ENCODE measurements at regions not wholly inside any gene's neighbourhood (a gene's known extent, or its start where the extent isn't known, plus 50 kb on each side); places are given as distances from the start of the nearest gene placed in this dataset.

GRCh38 chr6:95364016-95364604 is 213.2 kb upstream of the MANEA start:
- ChIA-PET POLR2A (no interaction called here), CTCF (interaction anchor here (0.7 to 2.0 kb wide), 6 partner anchors 12 to 1674 kb away, joined by 3 to 7 read pairs (median 3); no protein-coding TSS in a partner anchor)
- Histone ChIP-seq H3K27ac (ENCODE audit: low read depth in 2 of 2, low read length in 1 of 2) (no peak overlapping the region), H3K9me3 (no peaks in the 10 kb centered on the region), H3F3A (replicated peaks; ENCODE audit: insufficient read depth) (no peaks in the 10 kb centered on the region), H4K20me1 (ENCODE audit: insufficient read depth) (no peaks in the 10 kb centered on the region), H2AFZ (ENCODE audit: low read depth) (no peak overlapping the region), H3K9ac (no peak overlapping the region), H3K4me3 (ENCODE audit: low read depth in 2 of 2, low read length in 1 of 2) (no peak overlapping the region), H3K9me2 (no peaks in the 10 kb centered on the region), H3K4me2 (no peak overlapping the region), H3K4me1 (ENCODE audit: control insufficient read depth in 1 of 2, insufficient read depth in 2 of 2, low read depth in 1 of 2, low read length in 1 of 2) (no peaks in the 10 kb centered on the region), H3K79me2 (ENCODE audit: insufficient read depth) (no peaks in the 10 kb centered on the region), H3K36me3 (replicated peaks in 1 of 2; ENCODE audit: control insufficient read depth in 1 of 2, insufficient read depth in 2 of 2, low read length in 1 of 2) (no peaks in the 10 kb centered on the region), H3K27me3 (ENCODE audit: insufficient read depth) (no peaks in the 10 kb centered on the region)
- 52% methylated on average over 4 of the region's 4 CpGs for WGBS (ENCODE audit: low lambda C conversion rate)
- TF ChIP-seq CTCF (IDR thresholded peaks at IDR 0.05) (peak; percentile 63), MEF2A (IDR thresholded peaks at IDR 0.05; ENCODE audit: borderline replicate concordance, low read depth) (no peak), SMC3 (IDR thresholded peaks at IDR 0.05; ENCODE audit: low read depth, low read length) (0 out of 2 replicates have a peak, but pooled peaks have one; percentile 13), RAD21 (IDR thresholded peaks at IDR 0.05; ENCODE audit: low read length) (peak; percentile 70)
- peak; percentile 30 for DNase-seq

- no peaks in the 10 kb centered on the region for H3K9me3 ChIP-seq
- ChIA-PET POLR2A (no interaction called here), CTCF (interaction anchor here (0.8 to 2.0 kb wide), 3 partner anchors 13 to 207 kb away, joined by 3 to 7 read pairs (median 3); no protein-coding TSS in a partner anchor)
- H2AFZ ChIP-seq (ENCODE audit: low read depth) = no peak overlapping the region
- H3K4me2 ChIP-seq = no peak overlapping the region
- no peaks in the 10 kb centered on the region for H3K4me1 ChIP-seq (ENCODE audit: control insufficient read depth in 1 of 2, insufficient read depth in 2 of 2, low read depth in 1 of 2, low read length in 1 of 2)
- H3F3A ChIP-seq (replicated peaks; ENCODE audit: insufficient read depth) = no peaks in the 10 kb centered on the region
- H3K36me3 ChIP-seq (replicated peaks in 1 of 2; ENCODE audit: control insufficient read depth in 1 of 2, insufficient read depth in 2 of 2, low read length in 1 of 2) = no peaks in the 10 kb centered on the region
- H3K79me2 ChIP-seq (ENCODE audit: insufficient read depth) = no peaks in the 10 kb centered on the region
- H3K4me3 ChIP-seq (ENCODE audit: low read depth in 2 of 2, low read length in 1 of 2) = no peak overlapping the region
- no peaks in the 10 kb centered on the region for H3K27me3 ChIP-seq (ENCODE audit: insufficient read depth)
- TF ChIP-seq GABPA (IDR thresholded peaks at IDR 0.05; ENCODE audit: low read depth) = no peak
- TF ChIP-seq RFX5 (IDR thresholded peaks at IDR 0.05; ENCODE audit: low read length) = no peak
- TF ChIP-seq IRF3 (IDR thresholded peaks at IDR 0.05; ENCODE audit: low read depth, low read length) = no peak
- no peak for TF ChIP-seq YY1 (IDR thresholded peaks at IDR 0.05; ENCODE audit: low read depth)
- TF ChIP-seq NFIC (IDR thresholded peaks at IDR 0.05; ENCODE audit: borderline replicate concordance) = no peak
- TF ChIP-seq MXI1 (IDR thresholded peaks at IDR 0.05; ENCODE audit: low read depth, low read length) = no peak
- TF ChIP-seq MEF2A (IDR thresholded peaks at IDR 0.05; ENCODE audit: borderline replicate concordance, low read depth) = no peak
- no peak overlapping the region for H3K9ac ChIP-seq
- no peak for DNase-seq
- H4K20me1 ChIP-seq (ENCODE audit: insufficient read depth) = no peaks in the 10 kb centered on the region
- WGBS (ENCODE audit: low lambda C conversion rate) = 45% methylated on average over 2 of the region's 2 CpGs
- no peak overlapping the region for H3K27ac ChIP-seq (ENCODE audit: low read depth in 2 of 2, low read length in 1 of 2)
- H3K9me2 ChIP-seq = no peaks in the 10 kb centered on the region
Observed at GRCh38 chr6:95365454-95365853, 211.9 kb upstream of the MANEA start.
